HL-60 (cell line): ENCODE measurements at regions not wholly inside any gene's neighbourhood (a gene's known extent, or its start where the extent isn't known, plus 50 kb on each side); places are given as distances from the start of the nearest gene placed in this dataset.
"Not testable (repeated sequence)": the region's sequence is repeated elsewhere in the genome, so short reads cannot be mapped to it uniquely, and the experiment has no call there.

Experiments
- DNase-seq, 2 experiments: peaks; one replicate each; pipeline ENCODE4 v3.0.0-alpha.2; 2010 to 2020; ENCODE audit warnings: low read depth in 1 of 2, low spot score in 1 of 2
- H3K27ac ChIP-seq: fragments of 250-450 bp; sonication (Bioruptor Pico); replicated peaks from 2 replicates; pipeline ENCODE4 v1.5.1; 2020; ENCODE audit warnings: mild to moderate bottlenecking, moderate library complexity
- H3K27me3 ChIP-seq: fragments of 250-450 bp; sonication (Bioruptor Pico); 2 replicates; pipeline ENCODE4 v1.5.1; 2021; ENCODE audit warnings: mild to moderate bottlenecking, moderate library complexity; ENCODE audit not compliant: insufficient read depth, poor library complexity, severe bottlenecking
- H3K4me3 ChIP-seq: replicated peaks from 2 replicates; pipeline ENCODE4 v1.5.1; 2011; ENCODE audit warnings: mild to moderate bottlenecking, control low read depth, low read length; ENCODE audit not compliant: insufficient read depth
- GABPA ChIP-seq: IDR thresholded peaks from 2 replicates; pipeline ENCODE4 v1.6.1; 2012; ENCODE audit warnings: low read depth
- POLR2AphosphoS5 ChIP-seq: IDR thresholded peaks from 2 replicates; pipeline ENCODE4 v1.6.1; 2012; ENCODE audit warnings: low read depth
- SPI1 ChIP-seq: IDR thresholded peaks from 2 replicates; pipeline ENCODE4 v1.6.1; 2012; ENCODE audit warnings: low read depth, mild to moderate bottlenecking, borderline replicate concordance
- TF ChIP-seq, protein P1 (sequence below): IDR thresholded peaks from one replicate; pipeline ENCODE4 v1.5.1; 2011; ENCODE audit warnings: low read length, control low read depth, inconsistent platforms; ENCODE audit not compliant: insufficient read depth
- TF ChIP-seq, protein P2 (sequence below): IDR thresholded peaks from 2 replicates; pipeline ENCODE4 v1.6.1; 2012; ENCODE audit warnings: low read depth; ENCODE audit not compliant: insufficient replicate concordance

GRCh38 chr9:12439267-12439666, 253.9 kb upstream of the TYRP1 start:
- TF ChIP-seq, protein P1, sequence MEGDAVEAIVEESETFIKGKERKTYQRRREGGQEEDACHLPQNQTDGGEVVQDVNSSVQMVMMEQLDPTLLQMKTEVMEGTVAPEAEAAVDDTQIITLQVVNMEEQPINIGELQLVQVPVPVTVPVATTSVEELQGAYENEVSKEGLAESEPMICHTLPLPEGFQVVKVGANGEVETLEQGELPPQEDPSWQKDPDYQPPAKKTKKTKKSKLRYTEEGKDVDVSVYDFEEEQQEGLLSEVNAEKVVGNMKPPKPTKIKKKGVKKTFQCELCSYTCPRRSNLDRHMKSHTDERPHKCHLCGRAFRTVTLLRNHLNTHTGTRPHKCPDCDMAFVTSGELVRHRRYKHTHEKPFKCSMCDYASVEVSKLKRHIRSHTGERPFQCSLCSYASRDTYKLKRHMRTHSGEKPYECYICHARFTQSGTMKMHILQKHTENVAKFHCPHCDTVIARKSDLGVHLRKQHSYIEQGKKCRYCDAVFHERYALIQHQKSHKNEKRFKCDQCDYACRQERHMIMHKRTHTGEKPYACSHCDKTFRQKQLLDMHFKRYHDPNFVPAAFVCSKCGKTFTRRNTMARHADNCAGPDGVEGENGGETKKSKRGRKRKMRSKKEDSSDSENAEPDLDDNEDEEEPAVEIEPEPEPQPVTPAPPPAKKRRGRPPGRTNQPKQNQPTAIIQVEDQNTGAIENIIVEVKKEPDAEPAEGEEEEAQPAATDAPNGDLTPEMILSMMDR = no peak
- TF ChIP-seq SPI1 = no peak
- TF ChIP-seq, protein P2, sequence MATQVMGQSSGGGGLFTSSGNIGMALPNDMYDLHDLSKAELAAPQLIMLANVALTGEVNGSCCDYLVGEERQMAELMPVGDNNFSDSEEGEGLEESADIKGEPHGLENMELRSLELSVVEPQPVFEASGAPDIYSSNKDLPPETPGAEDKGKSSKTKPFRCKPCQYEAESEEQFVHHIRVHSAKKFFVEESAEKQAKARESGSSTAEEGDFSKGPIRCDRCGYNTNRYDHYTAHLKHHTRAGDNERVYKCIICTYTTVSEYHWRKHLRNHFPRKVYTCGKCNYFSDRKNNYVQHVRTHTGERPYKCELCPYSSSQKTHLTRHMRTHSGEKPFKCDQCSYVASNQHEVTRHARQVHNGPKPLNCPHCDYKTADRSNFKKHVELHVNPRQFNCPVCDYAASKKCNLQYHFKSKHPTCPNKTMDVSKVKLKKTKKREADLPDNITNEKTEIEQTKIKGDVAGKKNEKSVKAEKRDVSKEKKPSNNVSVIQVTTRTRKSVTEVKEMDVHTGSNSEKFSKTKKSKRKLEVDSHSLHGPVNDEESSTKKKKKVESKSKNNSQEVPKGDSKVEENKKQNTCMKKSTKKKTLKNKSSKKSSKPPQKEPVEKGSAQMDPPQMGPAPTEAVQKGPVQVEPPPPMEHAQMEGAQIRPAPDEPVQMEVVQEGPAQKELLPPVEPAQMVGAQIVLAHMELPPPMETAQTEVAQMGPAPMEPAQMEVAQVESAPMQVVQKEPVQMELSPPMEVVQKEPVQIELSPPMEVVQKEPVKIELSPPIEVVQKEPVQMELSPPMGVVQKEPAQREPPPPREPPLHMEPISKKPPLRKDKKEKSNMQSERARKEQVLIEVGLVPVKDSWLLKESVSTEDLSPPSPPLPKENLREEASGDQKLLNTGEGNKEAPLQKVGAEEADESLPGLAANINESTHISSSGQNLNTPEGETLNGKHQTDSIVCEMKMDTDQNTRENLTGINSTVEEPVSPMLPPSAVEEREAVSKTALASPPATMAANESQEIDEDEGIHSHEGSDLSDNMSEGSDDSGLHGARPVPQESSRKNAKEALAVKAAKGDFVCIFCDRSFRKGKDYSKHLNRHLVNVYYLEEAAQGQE = no peak
- no peak for TF ChIP-seq GABPA
- no peak for TF ChIP-seq POLR2AphosphoS5

DNA sequence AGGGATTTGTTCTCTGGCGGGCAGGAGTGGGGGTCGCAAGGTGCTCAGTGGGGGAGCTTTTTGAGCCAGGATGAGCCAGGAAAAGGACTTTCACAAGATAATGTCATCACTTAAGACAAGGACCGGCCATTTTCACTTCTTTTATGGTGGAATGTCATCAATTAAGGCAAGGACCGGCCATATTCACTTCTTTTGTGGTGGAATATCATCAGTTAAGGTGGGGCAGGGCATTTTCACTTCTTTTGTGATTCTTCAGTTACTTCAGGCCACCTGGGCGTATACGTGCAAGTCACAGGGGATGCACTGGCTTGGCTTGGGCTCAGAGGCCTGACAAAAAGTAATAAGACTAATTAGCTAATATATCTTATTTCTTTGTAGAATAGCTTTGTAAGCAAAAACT, 252.1 kb upstream of the TYRP1 start:
- not testable (repeated sequence) for H3K27ac ChIP-seq, DNase-seq

More at GRCh38 chr9:12439267-12439666, 253.9 kb upstream of the TYRP1 start:
- Histone ChIP-seq H3K27ac (no peak overlapping the region), H3K4me3 (no peak overlapping the region), H3K27me3 (no peaks in the 10 kb centered on the region)
- no peak for DNase-seq

DNA sequence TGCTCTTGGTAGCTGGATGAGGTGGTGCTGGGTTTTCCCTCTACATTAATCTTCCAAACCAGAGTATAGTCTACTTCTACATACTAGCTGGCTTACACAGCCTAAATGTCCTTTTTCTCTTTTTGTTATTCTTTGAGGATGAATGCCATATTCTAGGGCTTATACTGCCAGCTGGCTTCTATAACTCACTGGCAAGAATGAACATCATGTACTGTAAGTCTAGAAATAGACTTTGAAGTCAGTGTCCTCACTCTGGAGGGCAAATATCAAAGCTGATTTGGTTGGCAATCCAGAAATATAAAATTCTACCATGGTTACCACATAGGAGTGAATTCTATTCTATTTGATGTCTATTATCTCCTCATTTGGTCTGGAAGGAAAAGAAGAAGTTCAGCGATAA, 251.7 kb upstream of the TYRP1 start:
- DNase-seq = no peak
- Histone ChIP-seq H3K27ac (no peak overlapping the region), H3K27me3 (no peaks in the 10 kb centered on the region), H3K4me3 (no peak overlapping the region)
- TF ChIP-seq, protein P2 = no peak
- TF ChIP-seq GABPA (no peak), SPI1 (no peak), POLR2AphosphoS5 (no peak)
- TF ChIP-seq, protein P1 = no peak

More for the DNA sequence above, 252.1 kb upstream of the TYRP1 start:
- H3K27me3 ChIP-seq, H3K4me3 ChIP-seq: not testable (repeated sequence)

DNA sequence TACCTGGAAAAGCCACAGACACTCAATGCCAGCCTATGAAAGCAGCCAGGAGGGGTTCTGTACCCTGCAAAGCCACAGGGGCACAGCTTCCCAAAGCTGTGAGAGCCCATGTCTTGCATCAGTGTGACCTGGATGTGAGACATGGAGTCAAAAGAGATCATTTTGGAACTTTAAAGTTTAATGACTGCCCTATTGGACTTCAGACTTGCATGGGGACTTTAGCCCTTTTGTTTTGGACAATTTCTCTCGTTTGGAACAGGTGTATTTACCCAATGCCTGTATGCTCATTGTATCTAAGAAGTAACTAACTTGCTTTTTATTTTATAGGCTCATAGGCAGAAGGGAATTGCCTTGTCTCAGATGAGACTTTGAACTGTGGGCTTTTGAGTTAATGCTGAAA, 244.9 kb upstream of the TYRP1 start:
- no peaks in the 10 kb centered on the region for H3K27me3 ChIP-seq
- no peak for DNase-seq
- no peak overlapping the region for H3K27ac ChIP-seq
- TF ChIP-seq, protein P1 = no peak
- no peak for TF ChIP-seq SPI1
- TF ChIP-seq, protein P2 = no peak
- H3K4me3 ChIP-seq = no peak overlapping the region
